H9 (cell line): ENCODE measurements at regions not wholly inside any gene's neighbourhood (a gene's known extent, or its start where the extent isn't known, plus 50 kb on each side); places are given as distances from the start of the nearest gene placed in this dataset.

Experiments
- DNase-seq: peaks from one replicate; pipeline ENCODE4 v3.0.0-alpha.2; 2017
- H2AFZ ChIP-seq: one replicate; pipeline ENCODE4 v1.6.1; 2013; ENCODE audit warnings: mild to moderate bottlenecking, low read length, control low read depth, moderate library complexity
- H2AK5ac ChIP-seq: 2 replicates; pipeline ENCODE4 v1.6.1; 2013; ENCODE audit warnings: low read length, control low read depth, mixed read lengths; ENCODE audit not compliant: insufficient read length
- H2BK120ac ChIP-seq: one replicate; pipeline ENCODE4 v1.6.1; 2013; ENCODE audit warnings: low read depth, mild to moderate bottlenecking, low read length, control low read depth, inconsistent platforms; ENCODE audit not compliant: poor library complexity, severe bottlenecking
- H2BK12ac ChIP-seq: 2 replicates; pipeline ENCODE4 v1.6.1; 2013; ENCODE audit warnings: low read length, control low read depth, mixed read lengths, low read depth; ENCODE audit not compliant: insufficient read length
- H2BK15ac ChIP-seq: 2 replicates; pipeline ENCODE4 v1.6.1; 2013; ENCODE audit warnings: low read depth, low read length, control low read depth
- H2BK20ac ChIP-seq: one replicate; pipeline ENCODE4 v1.6.1; 2013; ENCODE audit warnings: low read depth, mild to moderate bottlenecking, low read length, control low read depth, inconsistent platforms; ENCODE audit not compliant: poor library complexity, severe bottlenecking
- H2BK5ac ChIP-seq: 2 replicates; pipeline ENCODE4 v1.6.1; 2013; ENCODE audit warnings: low read length, control low read depth, mixed read lengths; ENCODE audit not compliant: insufficient read length
- H3K14ac ChIP-seq: 2 replicates; pipeline ENCODE4 v1.6.1; 2013; ENCODE audit warnings: low read length, control low read depth; ENCODE audit not compliant: insufficient read depth
- H3K18ac ChIP-seq: 2 replicates; pipeline ENCODE4 v1.6.1; 2013; ENCODE audit warnings: low read depth, mild to moderate bottlenecking, mixed read lengths, low read length, control low read depth; ENCODE audit not compliant: insufficient read length
- H3K23ac ChIP-seq: 2 replicates; pipeline ENCODE4 v1.6.1; 2013; ENCODE audit warnings: low read length, control low read depth, mixed read lengths, low read depth; ENCODE audit not compliant: insufficient read length
- H3K23me2 ChIP-seq: 2 replicates; pipeline ENCODE4 v1.6.1; 2013; ENCODE audit warnings: low read depth, mild to moderate bottlenecking, mixed read lengths, low read length, control low read depth; ENCODE audit not compliant: insufficient read length, poor library complexity, severe bottlenecking
- H3K27ac ChIP-seq: 2 replicates; pipeline ENCODE4 v1.5.1; 2013; ENCODE audit warnings: low read length, control low read depth, mixed read lengths, low read depth; ENCODE audit not compliant: insufficient read length
- H3K27me3 ChIP-seq: 2 replicates; pipeline ENCODE4 v1.6.1; 2013; ENCODE audit warnings: low read length, control low read depth, inconsistent platforms; ENCODE audit not compliant: insufficient read depth
- H3K4ac ChIP-seq: 2 replicates; pipeline ENCODE4 v1.6.1; 2013; ENCODE audit warnings: low read depth, mild to moderate bottlenecking, control low read depth, inconsistent platforms, low read length, moderate library complexity
- H3K4me1 ChIP-seq: 2 replicates; pipeline ENCODE4 v1.6.1; 2013; ENCODE audit warnings: low read length, control low read depth, inconsistent platforms; ENCODE audit not compliant: insufficient read depth
- H3K4me2 ChIP-seq: 2 replicates; pipeline ENCODE4 v1.6.1; 2013; ENCODE audit warnings: low read length, control low read depth, mixed read lengths; ENCODE audit not compliant: insufficient read length, insufficient read depth
- H3K56ac ChIP-seq: 2 replicates; pipeline ENCODE4 v1.6.1; 2013; ENCODE audit warnings: low read depth, mild to moderate bottlenecking, mixed read lengths, low read length, control low read depth; ENCODE audit not compliant: insufficient read length
- H3K79me1 ChIP-seq: 2 replicates; pipeline ENCODE4 v1.6.1; 2013; ENCODE audit warnings: low read depth, mild to moderate bottlenecking, moderate library complexity, low read length, control low read depth, inconsistent platforms; ENCODE audit not compliant: insufficient read depth, poor library complexity, severe bottlenecking
- H3K79me2 ChIP-seq: 2 replicates; pipeline ENCODE4 v1.6.1; 2013; ENCODE audit warnings: low read length, control low read depth, inconsistent platforms; ENCODE audit not compliant: insufficient read depth
- H3K9ac ChIP-seq: 2 replicates; pipeline ENCODE4 v1.6.1; 2013; ENCODE audit warnings: low read length, control low read depth, mixed read lengths; ENCODE audit not compliant: insufficient read length; ENCODE audit errors: extremely low read depth
- H3K9me3 ChIP-seq: one replicate; pipeline ENCODE4 v1.6.1; 2013; ENCODE audit warnings: low read depth, low read length, inconsistent platforms; ENCODE audit not compliant: control insufficient read depth
- H3T11ph ChIP-seq: one replicate; pipeline ENCODE4 v1.6.1; 2013; ENCODE audit warnings: mild to moderate bottlenecking, low read length, control low read depth, inconsistent platforms
- H4K20me1 ChIP-seq: one replicate; pipeline ENCODE4 v1.6.1; 2013; ENCODE audit not compliant: control insufficient read depth, insufficient read length, insufficient read depth
- H4K5ac ChIP-seq: 2 replicates; pipeline ENCODE4 v1.6.1; 2013; ENCODE audit warnings: low read depth, mild to moderate bottlenecking, mixed read lengths, low read length, control low read depth; ENCODE audit not compliant: insufficient read length
- H4K8ac ChIP-seq: replicated peaks from 2 replicates; pipeline ENCODE4 v1.6.1; 2013; ENCODE audit warnings: low read length, control low read depth, mixed read lengths, low read depth; ENCODE audit not compliant: insufficient read length
- H4K91ac ChIP-seq: 2 replicates; pipeline ENCODE4 v1.6.1; 2013; ENCODE audit warnings: low read depth, mild to moderate bottlenecking, moderate library complexity, mixed read lengths, low read length, control low read depth; ENCODE audit not compliant: insufficient read length
- H3K27ac Mint-ChIP-seq, 3 experiments: 2 replicates in 2 of 3; 3 replicates in 1 of 3; pipeline ENCODE4 v1.8.0; 2020 to 2021; ENCODE audit warnings: mixed read lengths in 3 of 3, mild to moderate bottlenecking in 1 of 3, moderate library complexity in 1 of 3
- H3K27me3 Mint-ChIP-seq: 2 replicates; pipeline ENCODE4 v1.8.0; 2021; ENCODE audit warnings: low read depth, mild to moderate bottlenecking, moderate library complexity, mixed read lengths
- H3K36me3 Mint-ChIP-seq, 3 experiments: 2 replicates in 2 of 3; 3 replicates in 1 of 3; pipeline ENCODE4 v1.8.0; 2020 to 2021; ENCODE audit warnings: low read depth in 3 of 3, mixed read lengths in 3 of 3; ENCODE audit not compliant: insufficient read depth in 1 of 3
- H3K4me1 Mint-ChIP-seq, 2 experiments: 2 replicates each; pipeline ENCODE4 v1.8.0; 2020; ENCODE audit warnings: mixed read lengths in 2 of 2
- H3K4me3 Mint-ChIP-seq, 2 experiments: 2 replicates in 1 of 2; 3 replicates in 1 of 2; pipeline ENCODE4 v1.8.0; 2020 to 2021; ENCODE audit warnings: mild to moderate bottlenecking in 2 of 2, mixed read lengths in 2 of 2, moderate library complexity in 1 of 2
- H3K9me3 Mint-ChIP-seq, 2 experiments: 2 replicates in 1 of 2; 3 replicates in 1 of 2; pipeline ENCODE4 v1.8.0; 2020; ENCODE audit warnings: mild to moderate bottlenecking in 2 of 2, mixed read lengths in 2 of 2, moderate library complexity in 1 of 2
- WGBS: extraction: QIAGEN DNeasy Blood & Tissue Kit; methylation state at CpG from one replicate; pipeline ENCODE4 v1.1.7; 2013; ENCODE audit warnings: missing lambda C conversion rate, low lambda C conversion rate, mixed read lengths; ENCODE audit not compliant: insufficient read length; ENCODE audit errors: extremely low coverage; 5-methylcytosine and 5-hydroxymethylcytosine counted together
- TF ChIP-seq, protein P1 (sequence below): fragments of 200-600 bp; sonication (generic); conservative IDR thresholded peaks from 3 replicates; pipeline ENCODE4 v1.8.0; 2021; ENCODE audit warnings: antibody characterized with exemption, mild to moderate bottlenecking

DNA sequence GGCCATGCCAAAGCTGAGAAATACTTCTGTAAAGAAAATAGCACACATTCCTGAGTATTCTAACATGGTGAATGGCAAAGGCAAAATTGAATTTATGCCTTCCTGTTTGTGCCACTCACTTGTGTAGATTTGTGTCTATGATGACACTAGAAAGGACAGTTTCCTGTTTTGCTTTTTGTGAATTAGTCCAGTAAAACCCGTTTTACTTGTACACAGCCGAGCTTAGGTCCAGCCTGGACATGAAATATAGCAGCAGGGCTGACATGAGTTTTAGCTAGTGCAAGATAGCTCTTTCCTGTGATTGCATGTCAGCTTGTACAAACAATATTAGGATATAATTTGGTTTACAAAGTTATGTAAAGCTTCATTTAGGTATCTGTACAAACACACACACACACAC lies 1891.7 kb upstream of the WWC1 start:
- no peak for DNase-seq
- H3K79me2 ChIP-seq, result no peaks in the 10 kb centered on the region
- no peak overlapping the region for H3K56ac ChIP-seq
- Mint-ChIP-seq H3K4me3 (no peak overlapping the region), H3K4me1 (no peaks in the 10 kb centered on the region), H3K27me3 (no peaks in the 10 kb centered on the region), H3K27ac (no peak overlapping the region), H3K36me3 (peaks cover 0 to 5% (median 0%) of the 10 kb centered on the region in 3 experiments; a peak in 1 of 7 replicates), H3K9me3 (no peaks in the 10 kb centered on the region)
- no peak overlapping the region for H3K9ac ChIP-seq
- no peaks in the 10 kb centered on the region for H3K79me1 ChIP-seq
- H4K8ac ChIP-seq, result no peak overlapping the region
- no peaks in the 10 kb centered on the region for H3K23me2 ChIP-seq
- no peak overlapping the region for H4K91ac ChIP-seq
- H3K4ac ChIP-seq, result no peak overlapping the region
- H4K5ac ChIP-seq, result no peak overlapping the region
- H3K18ac ChIP-seq, result no peak overlapping the region
- H3K4me2 ChIP-seq, result no peak overlapping the region
- TF ChIP-seq, protein P1, sequence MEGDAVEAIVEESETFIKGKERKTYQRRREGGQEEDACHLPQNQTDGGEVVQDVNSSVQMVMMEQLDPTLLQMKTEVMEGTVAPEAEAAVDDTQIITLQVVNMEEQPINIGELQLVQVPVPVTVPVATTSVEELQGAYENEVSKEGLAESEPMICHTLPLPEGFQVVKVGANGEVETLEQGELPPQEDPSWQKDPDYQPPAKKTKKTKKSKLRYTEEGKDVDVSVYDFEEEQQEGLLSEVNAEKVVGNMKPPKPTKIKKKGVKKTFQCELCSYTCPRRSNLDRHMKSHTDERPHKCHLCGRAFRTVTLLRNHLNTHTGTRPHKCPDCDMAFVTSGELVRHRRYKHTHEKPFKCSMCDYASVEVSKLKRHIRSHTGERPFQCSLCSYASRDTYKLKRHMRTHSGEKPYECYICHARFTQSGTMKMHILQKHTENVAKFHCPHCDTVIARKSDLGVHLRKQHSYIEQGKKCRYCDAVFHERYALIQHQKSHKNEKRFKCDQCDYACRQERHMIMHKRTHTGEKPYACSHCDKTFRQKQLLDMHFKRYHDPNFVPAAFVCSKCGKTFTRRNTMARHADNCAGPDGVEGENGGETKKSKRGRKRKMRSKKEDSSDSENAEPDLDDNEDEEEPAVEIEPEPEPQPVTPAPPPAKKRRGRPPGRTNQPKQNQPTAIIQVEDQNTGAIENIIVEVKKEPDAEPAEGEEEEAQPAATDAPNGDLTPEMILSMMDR, result no peak
- no peak overlapping the region for H3K23ac ChIP-seq
- no peak overlapping the region for H2BK120ac ChIP-seq
- no peak overlapping the region for H2BK20ac ChIP-seq
- H2AFZ ChIP-seq, result no peak overlapping the region
- no CpG with 5 or more reads among the region's 2 CpGs for whole genome bisulfite sequencing
- H3K27me3 ChIP-seq, result no peaks in the 10 kb centered on the region
- H3T11ph ChIP-seq, result no peak overlapping the region
- no peaks in the 10 kb centered on the region for H3K9me3 ChIP-seq
- no peak overlapping the region for H3K27ac ChIP-seq
- no peak overlapping the region for H2BK15ac ChIP-seq
- H3K4me1 ChIP-seq, result no peaks in the 10 kb centered on the region; the same call in 1 of the 2 replicates
- no peak overlapping the region for H2BK5ac ChIP-seq
- H2AK5ac ChIP-seq, result no peak overlapping the region
- no peak overlapping the region for H2BK12ac ChIP-seq
- no peak overlapping the region for H3K14ac ChIP-seq
- H4K20me1 ChIP-seq, result no peaks in the 10 kb centered on the region
